ENCODE measurements at regions not wholly inside any gene's neighbourhood (a gene's known extent, or its start where the extent isn't known, plus 50 kb on each side); places are given as distances from the start of the nearest gene placed in this dataset.

DNA sequence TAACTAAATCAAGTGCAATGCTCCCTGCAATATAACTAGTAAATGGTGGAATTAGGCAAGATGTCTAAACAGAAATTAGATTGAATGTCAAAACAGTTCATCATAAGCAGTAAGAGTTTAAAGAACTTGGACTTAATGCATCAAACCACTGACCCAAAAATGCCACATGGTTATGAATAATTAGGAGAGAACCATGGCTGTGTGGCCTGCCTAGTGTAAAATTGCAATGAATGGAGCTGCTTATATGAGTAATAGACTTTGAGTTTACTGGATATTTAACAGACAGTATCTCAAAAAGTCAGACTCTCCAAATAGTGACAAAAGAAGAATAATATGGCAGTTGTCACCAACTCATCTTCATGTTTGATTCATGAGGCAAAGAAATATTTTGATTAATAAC is 101.6 kb upstream of the COL5A2 start:
- no peak for ATAC-seq
- H3K4me3 Mint-ChIP-seq = no peak overlapping the region
- TF ChIP-seq, protein P1, sequence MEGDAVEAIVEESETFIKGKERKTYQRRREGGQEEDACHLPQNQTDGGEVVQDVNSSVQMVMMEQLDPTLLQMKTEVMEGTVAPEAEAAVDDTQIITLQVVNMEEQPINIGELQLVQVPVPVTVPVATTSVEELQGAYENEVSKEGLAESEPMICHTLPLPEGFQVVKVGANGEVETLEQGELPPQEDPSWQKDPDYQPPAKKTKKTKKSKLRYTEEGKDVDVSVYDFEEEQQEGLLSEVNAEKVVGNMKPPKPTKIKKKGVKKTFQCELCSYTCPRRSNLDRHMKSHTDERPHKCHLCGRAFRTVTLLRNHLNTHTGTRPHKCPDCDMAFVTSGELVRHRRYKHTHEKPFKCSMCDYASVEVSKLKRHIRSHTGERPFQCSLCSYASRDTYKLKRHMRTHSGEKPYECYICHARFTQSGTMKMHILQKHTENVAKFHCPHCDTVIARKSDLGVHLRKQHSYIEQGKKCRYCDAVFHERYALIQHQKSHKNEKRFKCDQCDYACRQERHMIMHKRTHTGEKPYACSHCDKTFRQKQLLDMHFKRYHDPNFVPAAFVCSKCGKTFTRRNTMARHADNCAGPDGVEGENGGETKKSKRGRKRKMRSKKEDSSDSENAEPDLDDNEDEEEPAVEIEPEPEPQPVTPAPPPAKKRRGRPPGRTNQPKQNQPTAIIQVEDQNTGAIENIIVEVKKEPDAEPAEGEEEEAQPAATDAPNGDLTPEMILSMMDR (IDR thresholded peaks at IDR 0.05) = no peak
- H3K27ac ChIP-seq (ENCODE audit: low read length) = no peak overlapping the region
- H3K9me3 ChIP-seq (ENCODE audit: control insufficient read depth, insufficient read depth, low read length) = no peaks in the 10 kb centered on the region
- H3K4me1 Mint-ChIP-seq = no peaks in the 10 kb centered on the region
- H3K9me3 Mint-ChIP-seq = peaks cover 8 to 9% of the 10 kb centered on the region in 2 donors
- no peaks in the 10 kb centered on the region for H3K4me1 ChIP-seq (ENCODE audit: control insufficient read depth, insufficient read depth, low read length)
- no peaks in the 10 kb centered on the region for H3K27me3 Mint-ChIP-seq (ENCODE audit: low read depth in 2 of 2)
- no peak for DNase-seq
- no peaks in the 10 kb centered on the region for H3K36me3 ChIP-seq (ENCODE audit: control insufficient read depth, insufficient read depth, low read length)
- intact Hi-C loops (cut with micrococcal nuclease) = no loop called here
- H3K36me3 Mint-ChIP-seq = no peaks in the 10 kb centered on the region
- H3K4me3 ChIP-seq (ENCODE audit: low read length) = no peak overlapping the region
- H3K27me3 ChIP-seq (ENCODE audit: control insufficient read depth, insufficient read depth, low read length) = no peaks in the 10 kb centered on the region
- no peak overlapping the region for H3K27ac Mint-ChIP-seq

DNA sequence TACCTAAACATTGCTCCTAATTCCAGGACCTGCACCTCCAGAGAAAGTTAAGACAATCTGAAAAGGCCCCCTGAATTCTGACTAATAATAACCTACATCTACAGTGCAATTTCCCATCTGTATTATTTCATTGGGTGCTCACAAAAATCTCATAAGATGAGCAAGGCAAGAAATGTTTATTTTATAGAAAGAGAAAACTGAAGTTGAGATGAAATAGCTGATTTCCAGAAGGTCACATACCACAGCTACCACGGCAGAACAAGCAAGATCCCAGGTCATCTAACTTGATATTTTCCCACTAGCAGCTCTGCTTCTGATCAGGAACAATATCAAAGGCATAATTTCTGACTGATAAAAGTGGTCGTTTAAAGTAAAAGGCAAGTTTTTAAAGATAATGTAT is 105.8 kb upstream of the COL5A2 start:
- no peak overlapping the region for H3K27ac ChIP-seq (ENCODE audit: low read length)

DNA sequence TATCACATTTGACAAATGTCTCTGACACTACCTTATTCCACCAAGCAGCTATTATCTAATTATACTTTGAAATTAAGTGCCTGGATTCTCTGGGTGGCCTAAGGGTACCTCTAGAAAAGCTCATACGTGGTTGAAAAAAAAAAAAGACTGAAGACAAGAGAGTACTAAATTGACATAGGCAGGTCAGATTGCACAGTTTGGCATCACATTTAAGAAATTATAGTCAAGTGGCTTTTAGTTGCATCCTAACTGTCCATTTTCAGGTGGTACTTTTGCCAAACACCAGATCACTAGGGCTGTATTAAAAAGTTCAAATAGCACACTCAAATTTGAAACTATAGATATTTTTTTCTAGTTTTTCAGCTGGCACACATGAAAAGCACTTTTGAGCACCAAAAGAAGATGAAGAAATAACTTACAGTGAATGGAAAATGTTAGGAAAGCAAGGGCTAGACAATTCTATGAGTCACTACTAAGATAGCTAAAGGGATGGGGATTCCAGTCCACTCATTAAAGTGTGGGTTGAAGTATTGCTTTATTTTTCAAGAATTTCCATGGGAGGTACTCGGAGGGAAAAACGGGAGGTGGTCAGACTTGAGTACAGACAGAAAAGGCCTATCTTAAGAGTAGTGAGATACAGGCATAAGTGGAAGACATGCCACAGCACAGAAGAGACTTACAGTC is 106.5 kb upstream of the COL5A2 start:
- H3K4me1 Mint-ChIP-seq = no peaks in the 10 kb centered on the region
- no peak overlapping the region for H3K27ac Mint-ChIP-seq
- Histone ChIP-seq H3K9me3 (ENCODE audit: control insufficient read depth, insufficient read depth, low read length) (no peaks in the 10 kb centered on the region), H3K27ac (ENCODE audit: low read length) (no peak overlapping the region), H3K27me3 (ENCODE audit: control insufficient read depth, insufficient read depth, low read length) (no peaks in the 10 kb centered on the region), H3K4me3 (ENCODE audit: low read length) (no peak overlapping the region), H3K4me1 (ENCODE audit: control insufficient read depth, insufficient read depth, low read length) (no peaks in the 10 kb centered on the region), H3K36me3 (ENCODE audit: control insufficient read depth, insufficient read depth, low read length) (no peaks in the 10 kb centered on the region)
- DNase-seq (no peak), ATAC-seq (no peak)
- peaks cover 8% of the 10 kb centered on the region in 2 donors for H3K9me3 Mint-ChIP-seq
- no peak overlapping the region for H3K4me3 Mint-ChIP-seq
- peaks cover 6% of the 10 kb centered on the region for H3K36me3 Mint-ChIP-seq
- no peaks in the 10 kb centered on the region for H3K27me3 Mint-ChIP-seq (ENCODE audit: low read depth in 2 of 2)
- 90% methylated on average over 3 of the region's 3 CpGs for WGBS (ENCODE audit: insufficient coverage)
- TF ChIP-seq, protein P1 (IDR thresholded peaks at IDR 0.05) = no peak
- intact Hi-C loops (cut with micrococcal nuclease) = no loop called here

More for the DNA sequence above, 105.8 kb upstream of the COL5A2 start:
- Histone ChIP-seq H3K4me3 (ENCODE audit: low read length) (no peak overlapping the region), H3K4me1 (ENCODE audit: control insufficient read depth, insufficient read depth, low read length) (no peaks in the 10 kb centered on the region), H3K36me3 (ENCODE audit: control insufficient read depth, insufficient read depth, low read length) (no peaks in the 10 kb centered on the region), H3K27me3 (ENCODE audit: control insufficient read depth, insufficient read depth, low read length) (no peaks in the 10 kb centered on the region), H3K9me3 (ENCODE audit: control insufficient read depth, insufficient read depth, low read length) (no peaks in the 10 kb centered on the region)
- peaks cover 6 to 8% of the 10 kb centered on the region in 2 donors for H3K9me3 Mint-ChIP-seq
- DNase-seq (no peak), ATAC-seq (no peak)
- H3K4me3 Mint-ChIP-seq = no peak overlapping the region
- H3K27ac Mint-ChIP-seq = no peak overlapping the region
- no peaks in the 10 kb centered on the region for H3K27me3 Mint-ChIP-seq (ENCODE audit: low read depth in 2 of 2)
- intact Hi-C loops (cut with micrococcal nuclease) = no loop called here
- TF ChIP-seq, protein P1 (IDR thresholded peaks at IDR 0.05) = no peak
- H3K36me3 Mint-ChIP-seq = peaks cover 6% of the 10 kb centered on the region
- no peaks in the 10 kb centered on the region for H3K4me1 Mint-ChIP-seq
- no CpG with 5 or more reads among the region's 2 CpGs for WGBS (ENCODE audit: insufficient coverage)

DNA sequence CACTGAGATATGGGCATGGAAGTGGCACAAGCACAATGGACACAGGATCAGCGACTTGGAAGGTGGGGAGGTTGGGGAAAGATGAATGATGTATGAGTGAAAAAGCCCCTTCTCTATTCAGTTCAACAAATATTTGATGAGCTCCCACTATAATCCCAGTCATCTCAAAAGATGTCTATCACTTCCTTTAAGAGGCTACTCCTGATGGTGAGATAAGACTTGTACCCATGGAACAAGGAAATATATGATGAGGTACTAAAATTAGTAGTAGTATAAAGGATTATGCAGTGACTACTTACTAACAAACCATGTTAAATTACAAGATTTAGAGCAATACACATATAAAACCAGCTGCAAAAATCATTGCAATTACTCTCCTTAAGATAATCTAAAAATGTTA is 107.8 kb upstream of the COL5A2 start:
- no peaks in the 10 kb centered on the region for H3K27me3 ChIP-seq (ENCODE audit: control insufficient read depth, insufficient read depth, low read length)
- WGBS (ENCODE audit: insufficient coverage) = 33% methylated on average over 1 of the region's 1 CpG
- no peak overlapping the region for H3K27ac ChIP-seq (ENCODE audit: low read length)
- H3K9me3 ChIP-seq (ENCODE audit: control insufficient read depth, insufficient read depth, low read length) = no peaks in the 10 kb centered on the region
- intact Hi-C loops (cut with micrococcal nuclease) = no loop called here
- peaks cover 8% of the 10 kb centered on the region in 2 donors for H3K9me3 Mint-ChIP-seq
- no peak for DNase-seq
- no peak overlapping the region for H3K4me3 ChIP-seq (ENCODE audit: low read length)
- no peak overlapping the region for H3K27ac Mint-ChIP-seq
- ATAC-seq = no peak
- TF ChIP-seq, protein P1 (IDR thresholded peaks at IDR 0.05) = no peak
- peaks cover 6% of the 10 kb centered on the region for H3K36me3 Mint-ChIP-seq
- H3K36me3 ChIP-seq (ENCODE audit: control insufficient read depth, insufficient read depth, low read length) = no peaks in the 10 kb centered on the region
- no peaks in the 10 kb centered on the region for H3K4me1 ChIP-seq (ENCODE audit: control insufficient read depth, insufficient read depth, low read length)
- H3K4me1 Mint-ChIP-seq = no peaks in the 10 kb centered on the region
- no peaks in the 10 kb centered on the region for H3K27me3 Mint-ChIP-seq (ENCODE audit: low read depth in 2 of 2)
- H3K4me3 Mint-ChIP-seq = no peak overlapping the region

Measured in natural killer cell (primary cell).